GM13977 (cell line): ENCODE measurements at regions not wholly inside any gene's neighbourhood (a gene's known extent, or its start where the extent isn't known, plus 50 kb on each side); places are given as distances from the start of the nearest gene placed in this dataset.

ENCODE experiments used
- DNase-seq: peaks from one replicate; pipeline ENCODE4 v3.0.0; 2012; ENCODE audit warnings: low spot score
- in situ Hi-C: fragments of 300-500 bp; cut with MboI; formaldehyde crosslinking; loops from one replicate; pipeline ENCODE4 v1.12.0; 2022; ENCODE audit warnings: low sequenced_read_pairs, low pct_unique_long_range_greater_than_20kb, mixed read lengths, inconsistent platforms; ENCODE audit not compliant: unreplicated experiment
- TF ChIP-seq, protein P1 (sequence below): IDR thresholded peaks from 2 replicates; pipeline ENCODE4 v1.5.1; 2012; ENCODE audit warnings: mild to moderate bottlenecking, control low read depth; ENCODE audit not compliant: insufficient read depth; ENCODE audit errors: extremely low read depth, missing control alignments

DNA sequence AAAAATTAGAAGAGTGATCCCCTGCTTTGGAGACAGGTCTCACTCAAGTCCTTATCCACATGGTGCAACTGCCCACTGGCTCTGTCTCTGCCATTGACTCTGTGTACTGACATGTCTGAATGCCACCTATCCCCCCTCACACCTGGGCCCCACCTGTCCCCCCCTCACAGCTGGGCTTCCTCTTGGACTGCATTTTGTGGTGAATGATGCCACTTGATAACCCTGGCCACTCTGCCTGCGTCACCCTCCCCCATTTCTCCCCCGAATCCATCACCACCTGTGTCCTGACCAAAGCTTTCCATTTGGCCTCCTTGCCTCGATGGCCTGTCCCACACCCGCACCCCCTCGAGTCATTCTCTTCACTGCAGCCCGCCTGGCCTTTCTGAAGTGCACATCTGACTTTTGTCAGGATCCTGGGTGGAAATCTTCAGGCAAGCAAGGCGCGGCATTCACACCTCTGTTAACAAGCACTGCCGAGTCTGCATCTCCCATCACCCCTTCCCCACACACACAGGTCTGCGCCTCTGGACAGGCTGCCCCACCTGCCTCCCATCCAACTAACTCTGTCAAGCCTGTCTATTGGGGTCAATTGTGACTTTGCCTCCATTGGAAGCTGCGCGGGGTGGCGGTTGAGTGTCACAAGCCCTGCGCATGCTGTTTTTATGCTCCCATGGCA, 175.3 kb upstream of the KLF14 start:
- in situ Hi-C loops = no loop called here
- no peak for DNase-seq

DNA sequence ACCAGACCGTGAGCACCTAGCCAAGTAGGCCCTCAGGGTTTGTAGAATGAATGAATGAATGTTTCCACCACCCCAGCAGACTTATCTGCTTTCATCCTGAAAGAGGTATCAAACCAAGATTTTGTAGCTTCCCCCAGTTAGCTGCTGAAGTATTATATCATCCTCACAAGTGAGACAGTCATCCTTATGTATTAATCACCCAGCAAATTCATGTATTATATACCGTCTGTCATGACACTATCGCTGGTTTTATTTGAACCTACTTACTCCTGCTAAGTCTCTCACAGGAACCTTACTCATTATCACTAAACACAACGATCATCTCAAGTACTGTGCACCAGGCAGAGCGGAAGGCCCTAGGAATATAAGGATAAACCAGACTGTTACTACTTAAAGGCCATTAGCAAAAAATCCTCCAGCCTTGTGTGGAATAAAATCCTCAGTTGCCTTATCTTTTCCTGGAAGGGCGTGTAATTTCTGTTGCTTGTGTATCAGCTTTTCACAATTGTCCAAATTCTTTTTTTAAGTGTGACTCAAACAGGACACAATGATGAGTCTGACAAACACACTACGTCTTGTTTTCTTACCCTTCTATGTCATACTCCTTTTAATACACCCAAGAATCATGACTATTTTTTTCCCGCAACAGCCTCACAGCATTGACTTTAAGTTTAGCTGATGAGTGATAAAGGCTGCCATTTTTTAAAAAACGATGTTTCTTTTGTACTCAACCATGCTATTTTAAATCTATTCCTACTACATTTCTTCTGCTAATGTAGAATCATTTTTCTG, 176.1 kb upstream of the KLF14 start:
- in situ Hi-C loops = no loop called here
- DNase-seq = no peak
- TF ChIP-seq, protein P1, sequence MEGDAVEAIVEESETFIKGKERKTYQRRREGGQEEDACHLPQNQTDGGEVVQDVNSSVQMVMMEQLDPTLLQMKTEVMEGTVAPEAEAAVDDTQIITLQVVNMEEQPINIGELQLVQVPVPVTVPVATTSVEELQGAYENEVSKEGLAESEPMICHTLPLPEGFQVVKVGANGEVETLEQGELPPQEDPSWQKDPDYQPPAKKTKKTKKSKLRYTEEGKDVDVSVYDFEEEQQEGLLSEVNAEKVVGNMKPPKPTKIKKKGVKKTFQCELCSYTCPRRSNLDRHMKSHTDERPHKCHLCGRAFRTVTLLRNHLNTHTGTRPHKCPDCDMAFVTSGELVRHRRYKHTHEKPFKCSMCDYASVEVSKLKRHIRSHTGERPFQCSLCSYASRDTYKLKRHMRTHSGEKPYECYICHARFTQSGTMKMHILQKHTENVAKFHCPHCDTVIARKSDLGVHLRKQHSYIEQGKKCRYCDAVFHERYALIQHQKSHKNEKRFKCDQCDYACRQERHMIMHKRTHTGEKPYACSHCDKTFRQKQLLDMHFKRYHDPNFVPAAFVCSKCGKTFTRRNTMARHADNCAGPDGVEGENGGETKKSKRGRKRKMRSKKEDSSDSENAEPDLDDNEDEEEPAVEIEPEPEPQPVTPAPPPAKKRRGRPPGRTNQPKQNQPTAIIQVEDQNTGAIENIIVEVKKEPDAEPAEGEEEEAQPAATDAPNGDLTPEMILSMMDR = no peak

More for the DNA sequence above, 175.3 kb upstream of the KLF14 start:
- TF ChIP-seq, protein P1 = no peak

DNA sequence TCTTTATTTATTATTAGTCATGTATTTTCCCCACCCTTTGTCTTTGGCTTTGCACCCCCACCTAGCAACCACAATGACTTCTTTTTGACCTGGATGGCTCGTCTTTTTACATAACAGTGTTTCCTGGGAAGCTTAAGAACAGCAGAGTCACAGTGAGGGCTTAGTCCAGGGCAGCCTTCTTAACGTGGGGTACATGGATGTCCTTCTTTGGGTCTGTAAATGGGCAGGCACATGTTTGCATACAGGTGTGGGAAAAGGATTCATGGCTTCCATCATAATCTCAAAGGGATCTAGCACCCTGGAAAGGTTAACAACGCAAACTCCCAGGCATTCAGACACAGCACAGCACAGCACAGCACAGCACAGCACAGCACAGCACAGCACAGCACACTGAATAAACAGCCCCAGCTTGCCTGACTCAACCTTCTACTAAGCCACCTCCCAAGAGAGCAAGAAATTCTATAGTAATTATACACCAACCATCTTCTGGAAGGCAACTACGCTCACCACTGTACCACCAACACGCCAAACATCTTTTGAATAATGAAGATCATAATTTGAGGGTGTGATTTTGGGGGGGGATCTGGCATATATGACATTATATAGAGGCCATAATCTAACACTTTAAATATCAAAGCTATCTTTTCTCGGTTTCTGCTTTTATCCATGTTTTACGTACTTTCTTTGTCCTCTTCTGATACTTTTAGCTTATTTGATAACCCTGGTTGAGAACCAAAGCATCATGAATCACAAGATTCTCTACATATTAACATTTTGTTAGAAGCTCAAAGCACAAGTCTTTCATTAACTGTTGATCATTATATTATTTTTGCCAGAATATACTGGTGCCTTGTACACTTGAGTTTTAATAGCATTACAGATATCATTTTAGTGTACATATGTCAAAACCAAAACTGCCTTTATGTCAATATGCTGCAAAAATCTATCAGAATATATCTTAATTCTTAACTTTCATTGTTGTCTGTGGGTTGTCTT, 177.2 kb upstream of the KLF14 start:
- in situ Hi-C loops = no loop called here
- no peak for DNase-seq
- TF ChIP-seq, protein P1 = no peak

DNA sequence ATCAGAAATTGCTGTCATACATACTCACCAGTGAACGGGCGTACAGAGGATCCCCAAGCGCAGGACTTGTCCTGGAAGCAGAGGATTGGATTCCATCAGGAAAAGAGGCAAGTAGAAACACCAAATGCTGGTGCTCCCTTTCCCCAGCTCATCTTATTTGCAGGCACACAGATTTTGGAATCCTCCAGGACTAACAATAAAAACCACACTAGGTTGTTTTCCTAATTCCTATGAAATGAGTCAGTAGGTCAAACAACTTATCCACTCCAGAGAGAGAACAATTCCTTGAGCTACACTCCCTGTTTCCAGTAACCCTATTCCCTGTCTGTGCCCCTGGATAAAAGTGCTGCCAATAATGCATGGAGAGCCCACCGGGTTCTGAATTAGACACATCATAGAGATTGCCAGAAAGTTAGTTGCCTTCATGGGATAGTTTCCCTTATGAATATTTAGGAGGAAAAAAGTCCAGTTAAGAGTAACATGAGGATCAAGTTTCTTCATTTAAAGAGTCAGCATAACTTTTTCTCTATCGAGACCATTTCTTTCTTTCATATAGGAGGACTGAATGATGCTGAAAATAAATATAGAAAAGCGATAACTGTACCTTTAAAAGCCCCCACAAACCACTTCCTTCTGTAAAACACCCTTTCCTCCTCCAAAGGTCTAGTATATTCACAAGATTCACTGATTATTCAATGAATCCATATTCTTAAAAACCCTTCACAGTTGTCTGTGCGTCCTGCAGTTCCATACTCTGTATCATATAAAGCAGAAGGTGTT, 178.3 kb upstream of the KLF14 start:
- in situ Hi-C loops = no loop called here
- DNase-seq = no peak
- TF ChIP-seq, protein P1 = no peak

DNA sequence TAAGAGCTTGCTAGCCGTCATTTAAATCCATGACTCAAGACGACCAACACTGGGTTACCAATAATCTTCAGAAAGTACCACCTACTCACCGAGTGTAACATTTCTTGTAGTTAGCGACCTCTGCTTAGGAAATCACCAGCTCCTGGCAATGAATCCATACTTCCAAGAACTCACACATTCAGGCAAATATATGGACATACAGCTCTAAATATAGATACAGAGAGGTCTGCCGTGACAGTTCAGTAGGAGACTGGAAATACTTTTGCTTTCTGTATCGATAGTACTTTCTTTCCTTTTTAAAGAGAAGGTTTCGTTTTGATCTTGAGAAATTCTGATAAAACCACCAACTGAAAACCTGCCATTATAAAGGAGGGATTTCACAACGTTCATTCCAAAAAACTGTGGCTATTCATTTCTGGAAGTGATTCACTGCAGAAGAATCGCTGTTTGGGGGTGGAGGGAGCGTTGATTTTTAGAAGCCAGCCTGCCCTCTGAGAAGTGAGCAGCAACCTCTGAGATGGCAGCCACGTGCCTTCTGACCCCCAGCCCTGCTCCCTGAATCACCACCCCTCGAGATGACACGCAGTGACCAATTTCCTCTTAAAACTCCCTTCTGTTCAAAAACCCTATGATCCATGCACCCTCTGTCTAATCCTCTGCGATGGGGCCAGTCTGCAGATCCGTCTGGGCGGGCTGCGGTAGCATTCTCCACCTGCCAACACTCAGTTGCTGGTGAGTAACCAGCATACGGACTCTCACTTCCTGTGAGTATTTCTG, 179.0 kb upstream of the KLF14 start:
- DNase-seq = peak; percentile 61
- in situ Hi-C loops = no loop called here
- TF ChIP-seq, protein P1 = no peak
